22Rv1 (cell line): ENCODE measurements at regions not wholly inside any gene's neighbourhood (a gene's known extent, or its start where the extent isn't known, plus 50 kb on each side); places are given as distances from the start of the nearest gene placed in this dataset.

ENCODE experiments used
- H3K27ac ChIP-seq: fragments of 450-650 bp; 2 replicates; pipeline ENCODE4 v1.5.1; 2017
- CTCF ChIP-seq: fragments of 450-650 bp; IDR thresholded peaks from 2 replicates; pipeline ENCODE4 v1.5.1; 2017; ENCODE audit warnings: mild to moderate bottlenecking
- ZFX ChIP-seq: fragments of 450-650 bp; IDR thresholded peaks from 2 replicates; pipeline ENCODE4 v1.6.1; 2017; ENCODE audit warnings: antibody characterized with exemption, borderline replicate concordance

GRCh38 chr7:17396692-17397091 lies 98.2 kb downstream of the AHR start:
- no peak overlapping the region for H3K27ac ChIP-seq
- TF ChIP-seq ZFX (no peak), CTCF (no peak)

- TF ChIP-seq CTCF (no peak), ZFX (no peak)
- no peak overlapping the region for H3K27ac ChIP-seq
Observed at GRCh38 chr7:17401791-17402627, 103.6 kb downstream of the AHR start.

- H3K27ac ChIP-seq, result no peak overlapping the region
- no peak for TF ChIP-seq ZFX
- no peak for TF ChIP-seq CTCF
Observed at GRCh38 chr7:17402628-17403278, 104.3 kb downstream of the AHR start.

GRCh38 chr7:17404006-17404405 lies 105.6 kb downstream of the AHR start:
- TF ChIP-seq ZFX (no peak), CTCF (no peak)

GRCh38 chr7:17405786-17406185 lies 107.3 kb downstream of the AHR start:
- no peak for TF ChIP-seq CTCF
- no peak for TF ChIP-seq ZFX

More at GRCh38 chr7:17404006-17404405, 105.6 kb downstream of the AHR start:
- H3K27ac ChIP-seq, result no peak overlapping the region

GRCh38 chr7:17406738-17407137 lies 108.3 kb downstream of the AHR start:
- H3K27ac ChIP-seq, result no peak overlapping the region
- no peak for TF ChIP-seq ZFX
- TF ChIP-seq CTCF, result no peak

More at GRCh38 chr7:17405786-17406185, 107.3 kb downstream of the AHR start:
- no peak overlapping the region for H3K27ac ChIP-seq

- TF ChIP-seq CTCF (no peak), ZFX (no peak)
- H3K27ac ChIP-seq, result no peak overlapping the region
Observed at GRCh38 chr7:17407229-17407628, 108.8 kb downstream of the AHR start.
